ENCODE measurements at regions not wholly inside any gene's neighbourhood (a gene's known extent, or its start where the extent isn't known, plus 50 kb on each side); places are given as distances from the start of the nearest gene placed in this dataset.
"Not testable (repeated sequence)": the region's sequence is repeated elsewhere in the genome, so short reads cannot be mapped to it uniquely, and the experiment has no call there.

DNA sequence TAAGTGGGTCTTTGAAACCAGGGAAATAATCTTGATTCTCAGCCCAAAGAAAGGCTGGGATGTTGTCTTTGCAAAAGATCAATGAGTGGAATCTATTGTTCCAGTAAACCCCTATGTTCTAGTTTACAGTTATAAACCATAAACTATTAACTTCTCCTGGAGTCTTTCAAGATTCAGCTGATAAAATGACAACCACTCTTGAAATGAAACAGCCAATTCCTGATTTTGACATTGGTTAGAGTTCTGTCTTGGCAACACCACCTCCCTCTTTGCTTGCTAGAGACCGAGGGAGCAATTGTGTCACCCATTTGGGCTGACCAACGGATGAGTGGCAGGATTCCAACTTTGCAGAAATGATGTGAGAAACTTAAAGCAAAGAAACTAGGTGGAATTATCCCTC, 746.9 kb downstream of the SLC4A3 start:
- no peak for DNase-seq

DNA sequence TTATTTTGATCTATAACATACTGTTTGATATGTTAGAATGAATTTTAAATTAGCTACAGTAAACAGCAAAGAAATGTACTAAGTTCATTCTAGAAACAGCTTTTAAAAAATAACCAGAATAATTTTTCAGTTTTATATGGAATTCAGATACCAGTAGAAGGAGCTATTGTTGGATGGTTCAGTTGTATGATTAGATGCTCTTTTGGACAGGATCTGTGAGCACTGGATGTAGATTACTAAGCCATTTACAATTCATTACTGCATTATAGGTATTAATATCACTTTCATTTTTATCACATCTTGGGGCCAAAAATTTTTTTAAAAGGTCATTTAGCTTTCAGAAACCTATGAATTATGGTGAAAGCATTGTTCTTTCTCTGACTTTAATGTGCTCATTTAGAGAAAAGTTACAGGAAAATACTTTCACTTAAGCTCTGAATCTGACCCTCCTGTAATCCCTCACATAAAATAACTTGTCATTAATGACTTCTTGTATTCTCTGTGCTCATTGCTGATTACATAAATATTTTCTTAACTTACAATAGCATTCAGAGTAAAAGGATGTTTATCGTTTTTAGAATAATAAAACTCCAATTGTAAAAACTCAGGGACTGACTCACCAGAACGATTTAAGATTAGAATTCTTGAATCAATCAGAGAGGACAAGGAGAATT, 750.2 kb downstream of the SLC4A3 start:
- no peak for DNase-seq

DNA sequence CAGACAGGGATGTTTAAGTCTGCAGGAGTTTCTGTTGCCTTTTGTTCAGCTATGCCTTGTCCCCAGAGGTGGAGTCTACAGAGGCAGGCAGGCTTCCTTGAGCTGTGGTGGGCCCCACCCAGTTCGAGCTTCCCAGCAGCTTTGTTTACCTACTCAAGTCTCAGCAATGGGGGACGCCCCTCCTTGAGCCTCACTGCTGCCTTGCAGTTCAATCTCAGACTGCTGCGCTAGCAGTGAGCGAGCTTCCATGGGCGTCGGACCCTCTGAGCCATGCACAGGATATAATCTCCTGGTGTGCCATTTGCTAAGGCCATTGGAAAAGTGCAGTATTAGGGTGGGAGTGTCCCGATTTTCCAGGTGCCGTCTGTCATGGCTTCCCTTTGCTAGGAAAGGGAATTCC, 760.3 kb downstream of the SLC4A3 start:
- not testable (repeated sequence) for DNase-seq

DNA sequence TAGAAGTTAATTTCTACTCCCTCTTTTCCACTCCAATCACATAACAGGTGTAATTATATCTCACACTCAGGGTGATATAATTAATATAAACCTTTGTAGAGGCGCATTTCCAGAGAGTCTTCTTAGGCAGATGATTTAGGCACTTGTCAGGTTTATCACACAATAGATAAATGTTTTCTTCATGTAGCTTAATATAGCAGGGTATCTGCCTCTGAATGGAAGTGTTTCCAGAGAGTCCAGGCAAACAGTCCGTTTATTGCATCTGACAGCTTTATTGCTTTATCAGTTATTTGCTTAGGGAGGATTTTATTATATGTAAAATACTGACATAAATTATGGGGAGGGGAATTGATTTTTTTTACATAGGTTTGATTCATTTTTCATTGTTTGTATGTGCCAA, 766.3 kb downstream of the SLC4A3 start:
- no peak for DNase-seq

DNA sequence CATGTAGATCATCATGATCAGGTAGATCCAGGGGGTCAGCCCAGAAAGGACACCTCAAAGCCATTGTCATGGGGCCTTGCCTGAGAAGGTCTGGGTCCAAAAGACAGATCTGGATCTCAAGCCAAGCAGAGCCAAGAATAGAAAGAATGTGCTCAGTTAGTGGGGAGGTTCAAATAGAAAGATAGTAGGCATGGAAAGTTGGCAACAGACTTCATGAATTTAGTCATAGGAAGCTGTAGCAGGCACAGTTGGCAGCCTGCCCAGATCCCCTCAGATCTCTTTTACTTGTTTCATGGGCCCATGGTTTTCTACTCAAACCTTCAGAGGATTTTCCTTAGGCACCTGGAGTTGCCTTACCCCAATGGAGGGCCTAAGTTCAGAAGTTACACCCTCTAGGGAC, 767.0 kb downstream of the SLC4A3 start:
- DNase-seq = no peak

DNA sequence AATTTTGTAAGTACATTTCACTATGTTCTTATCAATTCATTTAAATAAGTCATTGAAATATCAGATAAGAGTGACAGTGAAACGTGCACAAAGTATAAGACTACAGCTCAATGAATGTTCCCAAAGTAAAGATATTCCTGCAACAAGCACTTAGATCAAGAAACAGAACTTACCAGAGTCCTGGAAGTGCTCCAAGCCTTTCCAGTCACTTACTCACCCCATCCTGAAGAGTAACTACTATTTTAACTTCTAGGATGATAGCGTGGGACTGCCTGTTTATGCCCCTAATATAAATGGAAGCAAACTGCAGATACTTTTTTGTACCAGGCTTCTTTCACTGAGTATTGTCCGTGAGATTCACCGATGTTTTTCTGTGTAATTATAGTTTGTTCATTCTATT, 768.9 kb downstream of the SLC4A3 start:
- DNase-seq = no peak

DNA sequence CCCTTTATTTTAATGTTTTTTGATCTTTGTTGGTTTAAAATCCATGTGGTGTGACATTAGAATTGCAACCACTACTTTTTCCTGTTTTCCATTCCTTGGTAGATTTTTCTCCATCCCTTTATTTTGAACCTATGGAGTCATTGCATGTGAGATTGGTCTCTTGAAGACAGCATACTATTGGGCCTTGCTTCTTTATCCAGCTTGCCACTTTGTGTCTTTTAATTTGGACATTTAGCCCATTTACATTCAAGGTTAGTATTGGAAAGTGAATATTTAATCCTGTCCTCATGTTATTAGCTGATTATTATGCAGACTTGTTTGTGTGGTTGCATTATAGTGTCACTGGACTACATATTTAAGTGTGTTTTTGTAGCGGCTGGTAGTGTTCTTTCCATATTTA, 782.9 kb downstream of the SLC4A3 start:
- DNase-seq = no peak

DNA sequence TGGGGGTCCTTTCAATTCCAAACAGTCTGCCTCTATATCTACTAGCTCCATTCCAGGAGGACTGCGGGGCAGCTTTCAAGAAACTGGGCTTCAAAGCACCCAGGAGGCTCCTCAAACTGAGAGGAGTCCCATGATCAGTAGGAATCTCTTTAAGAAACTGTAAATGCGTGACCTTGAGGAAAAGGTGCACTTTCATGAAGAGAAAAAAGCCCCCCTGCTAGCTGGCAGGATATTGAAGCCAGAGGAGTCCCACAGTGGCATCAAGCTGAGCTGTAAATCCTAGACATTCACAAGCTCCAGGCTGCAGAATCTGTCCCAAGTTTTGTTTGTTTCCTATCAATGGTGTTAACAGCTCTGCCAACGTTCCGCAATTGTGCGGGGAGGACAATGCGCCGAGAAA, 790.1 kb downstream of the SLC4A3 start:
- DNase-seq = no peak

DNA sequence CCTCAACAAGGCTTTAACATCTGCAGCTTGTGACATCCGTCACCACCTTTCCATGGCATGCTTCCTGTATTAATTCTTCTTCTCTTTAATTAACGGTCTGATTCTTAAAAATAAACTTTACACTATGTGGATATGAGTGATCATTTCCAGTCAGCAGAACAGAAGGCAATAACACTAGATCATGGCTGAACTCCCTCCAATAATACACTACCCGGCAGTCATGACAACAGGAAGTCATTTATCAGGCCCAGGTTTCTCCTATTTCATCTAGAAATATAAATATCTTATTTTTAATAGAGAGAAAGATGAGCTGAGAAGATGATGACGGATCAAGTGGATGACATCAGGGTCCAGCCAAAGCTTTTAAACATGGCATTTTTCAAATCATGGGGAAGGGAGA, 792.2 kb downstream of the SLC4A3 start:
- DNase-seq = no peak

DNA sequence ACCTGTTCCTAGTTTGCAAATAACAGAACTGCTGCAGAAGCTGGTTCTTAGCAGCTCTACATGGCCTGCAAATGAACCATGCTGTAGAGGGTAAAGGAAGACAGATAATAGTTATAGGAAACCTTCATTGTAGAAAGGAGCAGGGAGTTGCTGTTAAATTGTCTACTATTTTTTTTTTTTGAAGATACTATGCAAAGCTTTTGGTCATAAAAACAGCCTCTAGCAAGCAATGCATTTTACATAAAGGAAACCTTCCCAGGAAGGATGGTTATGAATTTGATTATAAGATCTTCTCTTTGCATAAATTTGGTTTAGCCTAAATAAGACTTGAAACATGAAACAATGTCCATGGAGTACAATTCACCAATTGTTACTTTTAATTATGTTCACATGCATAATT, 793.4 kb downstream of the SLC4A3 start:
- DNase-seq = no peak

DNA sequence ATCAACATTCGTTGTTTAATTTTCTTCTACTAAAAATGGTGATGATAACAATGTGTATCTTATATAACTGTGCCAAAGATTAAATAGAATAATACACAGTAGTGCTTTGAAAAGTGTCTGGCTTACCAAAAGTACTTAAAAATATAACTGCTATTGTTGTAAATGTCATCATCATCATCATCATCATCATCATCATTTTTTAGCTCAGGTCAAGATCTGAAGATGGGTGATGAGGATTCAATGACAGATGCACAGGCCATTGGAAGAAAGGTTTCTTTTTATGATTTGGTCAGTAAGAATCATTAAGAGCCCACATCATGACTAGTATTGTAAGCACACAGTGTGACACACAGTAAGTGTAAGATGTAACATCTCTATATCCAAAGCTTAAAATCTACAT, 795.2 kb downstream of the SLC4A3 start:
- DNase-seq = no peak

DNA sequence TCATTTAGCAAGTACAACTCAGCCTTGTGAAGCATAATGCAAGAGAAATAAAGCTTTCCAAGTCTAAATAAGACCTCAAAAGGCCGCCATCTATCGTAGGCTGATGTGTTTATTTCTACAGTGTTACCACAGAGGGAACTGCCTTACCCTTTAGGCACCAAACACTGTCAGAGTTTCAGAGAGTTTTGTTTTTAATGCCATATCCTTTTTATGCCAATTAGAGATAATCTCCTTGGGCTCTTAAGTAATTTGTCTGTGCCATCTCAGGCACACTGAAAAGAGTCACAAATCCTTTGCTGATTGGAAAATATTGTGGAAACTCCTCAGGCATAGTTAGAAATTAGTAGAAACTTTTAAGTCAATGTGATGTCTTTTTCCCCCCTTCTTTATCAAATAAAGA, 797.1 kb downstream of the SLC4A3 start:
- no peak for DNase-seq

DNA sequence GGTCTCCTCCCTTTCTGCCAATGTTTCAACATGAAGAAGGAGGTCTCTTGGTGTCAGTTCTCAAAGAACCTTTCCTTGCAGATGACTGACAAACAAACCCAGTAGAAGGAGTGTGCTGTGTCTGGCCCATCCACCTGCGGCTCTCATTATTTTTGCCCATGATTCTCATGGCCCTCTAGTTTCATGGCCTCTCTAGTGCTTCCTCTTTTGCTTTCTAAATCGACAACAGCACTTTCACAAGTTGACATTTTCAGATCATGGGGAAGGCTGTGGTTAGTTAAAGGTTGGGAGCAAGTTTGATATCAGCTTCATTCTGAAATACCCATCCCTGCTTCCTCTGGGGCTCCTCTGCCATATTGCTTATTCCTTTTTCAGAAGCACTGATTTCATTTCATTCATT, 805.2 kb downstream of the SLC4A3 start:
- no peak for DNase-seq

DNA sequence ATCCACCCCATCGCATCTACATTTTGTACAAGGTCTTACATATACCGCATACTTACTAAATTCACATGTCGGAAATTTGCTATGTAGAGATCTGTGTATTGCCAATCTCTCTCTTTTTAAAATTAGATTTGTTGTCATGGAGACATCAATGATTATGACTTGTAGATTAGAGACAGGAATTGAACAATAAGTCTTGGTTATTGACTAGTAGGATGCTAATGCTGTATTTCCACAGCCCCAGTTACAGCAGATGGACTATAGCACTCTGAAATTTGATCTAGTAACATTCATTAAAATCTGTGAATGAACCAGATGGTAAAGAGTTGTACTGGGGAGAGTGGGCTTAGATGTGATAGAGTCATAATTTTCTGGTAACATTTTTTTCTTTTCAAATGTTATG, 805.7 kb downstream of the SLC4A3 start:
- no peak for DNase-seq

DNA sequence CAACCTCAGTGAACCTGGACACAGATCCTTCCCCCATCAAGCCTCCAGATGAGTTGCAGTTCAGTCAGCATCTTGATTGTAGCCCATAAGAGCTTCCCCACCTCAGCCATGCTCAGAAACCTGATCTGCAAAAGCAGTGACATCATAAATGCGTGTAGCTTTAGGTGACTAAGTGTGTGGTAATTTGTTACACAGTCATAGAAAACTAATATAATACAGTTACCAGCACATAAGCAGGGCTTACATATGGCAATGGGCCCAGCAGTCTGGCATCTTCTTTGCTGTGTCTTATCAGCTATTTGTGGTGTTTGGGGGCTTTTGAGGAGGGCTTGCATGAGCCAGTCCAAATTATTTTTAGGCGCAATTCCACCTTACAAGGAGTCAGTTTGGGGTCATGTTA, 807.0 kb downstream of the SLC4A3 start:
- no peak for DNase-seq

DNA sequence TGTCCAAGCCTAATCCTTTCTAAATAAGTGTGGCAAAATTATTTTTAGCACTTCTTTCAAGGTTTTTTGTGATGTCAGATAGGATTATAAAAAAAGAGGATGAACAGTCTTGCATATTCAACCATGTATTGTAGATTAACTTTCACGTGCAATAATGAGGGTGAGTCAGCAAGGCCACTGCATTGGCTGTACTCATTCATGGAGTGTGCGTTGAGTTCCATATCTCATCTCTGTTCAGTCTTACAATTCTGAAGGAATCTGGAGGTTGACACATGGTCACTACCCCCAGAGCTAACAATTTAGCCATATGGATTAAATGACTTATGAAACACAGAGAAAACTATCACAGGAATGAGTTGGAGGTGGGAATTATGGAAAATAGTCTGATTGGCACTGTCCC, 810.5 kb downstream of the SLC4A3 start:
- no peak for DNase-seq

DNA sequence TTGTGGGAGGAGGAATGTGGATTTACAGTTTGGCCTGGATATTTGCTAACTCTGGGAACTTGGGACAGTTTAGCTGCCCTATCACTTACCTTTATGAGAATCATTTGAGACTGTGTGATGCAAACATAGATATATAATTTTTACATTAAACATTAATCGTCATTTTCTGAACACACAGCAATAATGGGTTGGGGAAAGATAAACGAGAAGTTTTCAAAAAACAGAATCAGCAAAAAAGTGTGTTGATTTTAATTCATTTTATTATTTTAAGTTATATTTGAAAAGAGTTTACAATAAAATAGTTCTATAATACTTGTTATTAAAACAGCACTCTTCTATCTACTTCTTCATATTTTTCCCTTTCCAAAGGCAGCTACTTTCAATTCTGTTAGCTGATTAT, 813.3 kb downstream of the SLC4A3 start:
- DNase-seq = no peak

DNA sequence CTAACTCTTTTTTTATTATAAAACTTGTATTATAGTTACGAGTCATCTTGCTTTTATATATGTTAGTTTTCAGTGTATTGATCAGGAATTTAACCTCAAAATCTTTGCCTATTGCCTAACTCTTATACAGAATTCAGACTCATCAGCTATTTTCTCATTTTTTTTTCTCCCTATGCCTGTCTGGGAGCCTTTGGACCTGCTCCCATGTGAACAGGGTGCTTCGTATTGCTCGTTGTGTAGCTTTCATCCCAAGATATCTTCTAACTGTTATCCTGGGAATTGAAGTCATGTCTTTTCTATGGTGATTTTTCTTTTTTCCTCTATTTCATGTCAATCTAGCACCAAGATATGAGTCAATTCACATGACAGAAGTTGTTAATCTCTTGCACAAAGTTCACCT, 814.0 kb downstream of the SLC4A3 start:
- DNase-seq = no peak

DNA sequence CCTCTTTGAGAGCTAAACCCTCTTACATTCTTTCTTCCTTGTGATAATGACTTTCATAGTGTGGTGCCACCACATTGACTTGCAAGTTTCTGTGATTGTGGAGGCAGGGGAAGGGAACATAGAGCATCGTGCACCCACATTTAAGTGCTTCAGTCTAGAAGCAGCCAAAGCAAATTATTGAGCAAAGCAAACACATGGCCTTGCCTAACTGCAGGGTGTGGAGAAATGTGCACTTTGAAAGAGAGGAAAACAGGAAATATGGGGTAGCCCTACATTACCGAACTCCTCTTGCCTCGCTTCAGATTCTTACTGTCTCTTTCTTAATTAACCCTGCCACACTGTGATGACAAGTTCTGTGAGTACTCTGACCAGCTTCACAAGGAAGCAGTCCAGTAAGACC, 814.6 kb downstream of the SLC4A3 start:
- no peak for DNase-seq

DNA sequence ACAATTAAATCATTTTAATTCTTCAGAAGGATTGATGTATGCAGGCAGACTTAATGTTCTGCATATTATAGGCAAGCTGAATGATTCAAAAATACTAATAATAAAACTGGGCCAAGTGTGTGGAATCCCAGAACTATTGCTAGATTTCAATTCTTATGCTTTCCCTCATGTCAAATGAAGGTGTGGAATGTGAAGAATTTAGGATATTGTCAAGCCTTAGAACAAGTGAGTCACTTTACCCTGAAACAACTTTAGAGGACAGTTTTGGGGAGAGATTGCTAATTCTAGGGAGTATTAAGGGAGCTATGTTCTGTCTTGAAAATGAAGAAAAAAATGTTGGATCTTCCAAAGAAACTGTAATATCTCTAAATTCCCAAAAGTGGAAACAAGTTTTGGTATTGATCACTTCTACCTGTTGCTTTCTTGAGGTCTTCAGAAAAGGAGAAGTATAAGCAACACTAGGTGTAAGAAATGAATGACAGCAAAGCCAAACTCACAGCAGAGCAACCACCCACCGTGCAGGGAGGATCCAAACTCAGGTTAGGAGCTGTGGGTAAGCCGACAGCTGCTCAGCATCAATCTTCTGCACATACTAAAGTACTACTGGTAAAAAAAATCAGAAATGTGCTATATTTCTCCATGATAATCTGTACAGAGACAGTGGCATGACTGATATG, 818.1 kb downstream of the SLC4A3 start:
- DNase-seq = no peak

DNA sequence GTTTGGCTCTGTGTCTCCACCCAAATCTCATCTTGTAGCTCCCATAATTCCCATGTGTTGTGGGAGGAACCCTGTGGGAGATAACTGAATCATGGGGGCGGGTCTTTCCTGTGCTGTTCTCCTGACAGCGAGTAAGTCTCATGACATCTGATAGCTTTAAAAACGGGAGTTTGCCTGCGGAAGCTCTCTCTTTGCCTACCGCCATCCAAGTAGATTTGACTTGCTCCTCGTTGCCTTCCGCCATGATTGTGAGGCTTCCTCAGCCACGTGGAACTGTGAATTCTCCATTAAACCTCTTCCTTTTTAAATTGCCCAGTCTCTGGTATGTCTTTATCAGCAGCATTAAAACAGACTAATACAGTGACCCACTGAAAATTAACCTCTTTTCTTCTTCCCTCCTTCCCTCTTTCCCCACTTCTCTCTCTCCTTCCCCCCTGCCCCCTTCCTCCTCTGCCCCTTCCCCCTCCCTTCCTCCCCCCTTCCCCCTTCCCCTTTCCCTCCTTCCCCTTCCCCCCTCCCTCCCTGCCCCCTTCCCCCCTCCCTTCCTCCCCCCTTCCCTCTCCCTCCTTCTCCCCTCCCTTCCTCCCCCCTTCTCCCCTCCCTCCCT, 818.8 kb downstream of the SLC4A3 start:
- DNase-seq = no peak

DNA sequence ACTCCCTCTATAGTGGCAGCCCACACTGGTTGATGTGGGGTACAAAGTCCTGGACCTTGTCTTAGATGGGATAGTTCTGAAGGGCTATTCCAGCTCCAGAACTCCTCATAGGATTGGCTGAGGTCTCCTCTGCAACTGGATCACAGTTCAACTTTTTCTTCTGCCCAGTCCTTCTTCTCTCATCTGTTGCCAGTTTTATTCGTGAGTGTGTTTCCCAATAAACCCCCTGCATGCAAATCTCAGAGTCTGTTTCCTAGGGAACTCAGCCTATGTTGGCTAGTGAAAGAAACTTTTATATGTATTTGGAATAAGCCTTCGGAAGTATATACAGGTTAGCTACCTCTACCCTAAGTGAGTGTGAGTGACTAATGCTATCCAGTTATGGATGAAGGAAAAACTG, 823.4 kb downstream of the SLC4A3 start:
- DNase-seq = no peak

DNA sequence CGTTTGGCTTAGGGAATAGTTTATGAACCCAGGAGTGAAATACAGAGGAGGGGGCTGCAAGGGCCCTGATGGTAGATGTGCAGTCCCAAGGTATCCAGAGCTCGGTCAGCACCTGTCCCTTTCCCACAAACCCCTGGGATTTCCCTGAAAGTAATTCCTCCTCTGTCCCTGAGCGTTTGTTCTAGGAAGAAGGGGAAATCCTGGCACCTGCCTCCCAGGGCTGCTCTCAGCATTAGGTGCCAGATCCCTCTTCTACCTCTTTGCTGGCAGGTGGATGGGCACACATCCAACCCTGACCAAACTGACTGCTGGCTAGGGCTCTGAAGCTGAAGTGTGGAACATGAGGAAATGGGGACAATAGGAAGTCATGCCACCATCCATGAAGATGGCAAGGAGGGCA, 824.0 kb downstream of the SLC4A3 start:
- DNase-seq = no peak

DNA sequence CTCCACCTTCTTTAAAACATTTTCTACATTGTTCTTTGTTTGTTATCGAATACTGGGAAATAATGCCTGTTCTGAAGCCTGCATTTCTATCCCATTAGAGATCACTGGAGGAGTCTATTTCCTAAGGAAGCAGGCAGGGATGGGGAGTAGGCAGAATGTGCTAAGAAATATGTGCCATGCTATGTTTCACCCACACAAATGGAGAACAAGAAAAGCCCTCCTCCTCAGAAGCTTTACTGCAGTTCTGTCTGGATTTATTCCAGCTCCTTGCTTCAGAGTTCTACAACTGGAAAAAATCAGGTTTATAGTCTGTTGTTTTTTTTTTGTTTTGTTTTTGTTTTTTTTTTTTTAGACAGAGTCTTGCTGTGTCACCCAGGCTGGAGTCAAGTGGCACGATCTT, 825.1 kb downstream of the SLC4A3 start:
- DNase-seq = no peak

Measured in effector CD8-positive, alpha-beta T cell (primary cell).